ENCODE measurements at regions not wholly inside any gene's neighbourhood (a gene's known extent, or its start where the extent isn't known, plus 50 kb on each side); places are given as distances from the start of the nearest gene placed in this dataset.

GRCh38 chr2:62576276-62576939 lies 70.4 kb upstream of the TMEM17 start:
- TF ChIP-seq, protein P1, sequence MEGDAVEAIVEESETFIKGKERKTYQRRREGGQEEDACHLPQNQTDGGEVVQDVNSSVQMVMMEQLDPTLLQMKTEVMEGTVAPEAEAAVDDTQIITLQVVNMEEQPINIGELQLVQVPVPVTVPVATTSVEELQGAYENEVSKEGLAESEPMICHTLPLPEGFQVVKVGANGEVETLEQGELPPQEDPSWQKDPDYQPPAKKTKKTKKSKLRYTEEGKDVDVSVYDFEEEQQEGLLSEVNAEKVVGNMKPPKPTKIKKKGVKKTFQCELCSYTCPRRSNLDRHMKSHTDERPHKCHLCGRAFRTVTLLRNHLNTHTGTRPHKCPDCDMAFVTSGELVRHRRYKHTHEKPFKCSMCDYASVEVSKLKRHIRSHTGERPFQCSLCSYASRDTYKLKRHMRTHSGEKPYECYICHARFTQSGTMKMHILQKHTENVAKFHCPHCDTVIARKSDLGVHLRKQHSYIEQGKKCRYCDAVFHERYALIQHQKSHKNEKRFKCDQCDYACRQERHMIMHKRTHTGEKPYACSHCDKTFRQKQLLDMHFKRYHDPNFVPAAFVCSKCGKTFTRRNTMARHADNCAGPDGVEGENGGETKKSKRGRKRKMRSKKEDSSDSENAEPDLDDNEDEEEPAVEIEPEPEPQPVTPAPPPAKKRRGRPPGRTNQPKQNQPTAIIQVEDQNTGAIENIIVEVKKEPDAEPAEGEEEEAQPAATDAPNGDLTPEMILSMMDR (IDR thresholded peaks at IDR 0.05) = peak in 2 of 7 experiments; percentile 21 to 23
- no peak for TF ChIP-seq POLR2A (IDR thresholded peaks at IDR 0.05)

Measured in body of pancreas (tissue), 4 donors.